ENCODE measurements at regions not wholly inside any gene's neighbourhood (a gene's known extent, or its start where the extent isn't known, plus 50 kb on each side); places are given as distances from the start of the nearest gene placed in this dataset.

DNA sequence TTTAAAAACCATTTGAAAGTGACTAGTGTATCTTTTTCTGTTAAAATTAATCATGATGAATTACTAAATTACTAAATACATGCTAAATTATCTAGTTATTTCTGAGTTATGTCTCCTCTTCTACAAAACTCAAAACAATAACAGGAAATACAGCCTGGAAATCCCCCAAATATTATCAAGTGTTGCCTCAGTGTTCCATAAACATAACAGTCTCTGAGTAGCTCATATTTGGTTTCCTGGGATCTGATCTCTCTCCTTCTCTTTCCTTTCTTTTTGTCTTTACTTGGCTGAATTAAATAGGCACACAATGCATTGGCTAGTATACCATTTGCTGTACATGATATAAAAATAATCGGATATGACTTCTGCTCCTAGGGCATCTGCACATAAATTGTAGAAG, 277.6 kb upstream of the IGFBP3 start:
- H3K27me3 ChIP-seq (replicated peaks in 1 of 4; ENCODE audit: control extremely low read depth in 1 of 4, control insufficient read depth in 3 of 4, insufficient read depth in 4 of 4, low read length in 3 of 4), result no peaks in the 10 kb centered on the region
- no CpG with 5 or more reads among the region's 1 CpG for WGBS (ENCODE audit: insufficient coverage)
- TF ChIP-seq EZH2 (IDR thresholded peaks at IDR 0.05; ENCODE audit: borderline replicate concordance, insufficient read depth, low read depth, low read length, poor library complexity, severe bottlenecking), result no peak
- TF ChIP-seq, protein P1, sequence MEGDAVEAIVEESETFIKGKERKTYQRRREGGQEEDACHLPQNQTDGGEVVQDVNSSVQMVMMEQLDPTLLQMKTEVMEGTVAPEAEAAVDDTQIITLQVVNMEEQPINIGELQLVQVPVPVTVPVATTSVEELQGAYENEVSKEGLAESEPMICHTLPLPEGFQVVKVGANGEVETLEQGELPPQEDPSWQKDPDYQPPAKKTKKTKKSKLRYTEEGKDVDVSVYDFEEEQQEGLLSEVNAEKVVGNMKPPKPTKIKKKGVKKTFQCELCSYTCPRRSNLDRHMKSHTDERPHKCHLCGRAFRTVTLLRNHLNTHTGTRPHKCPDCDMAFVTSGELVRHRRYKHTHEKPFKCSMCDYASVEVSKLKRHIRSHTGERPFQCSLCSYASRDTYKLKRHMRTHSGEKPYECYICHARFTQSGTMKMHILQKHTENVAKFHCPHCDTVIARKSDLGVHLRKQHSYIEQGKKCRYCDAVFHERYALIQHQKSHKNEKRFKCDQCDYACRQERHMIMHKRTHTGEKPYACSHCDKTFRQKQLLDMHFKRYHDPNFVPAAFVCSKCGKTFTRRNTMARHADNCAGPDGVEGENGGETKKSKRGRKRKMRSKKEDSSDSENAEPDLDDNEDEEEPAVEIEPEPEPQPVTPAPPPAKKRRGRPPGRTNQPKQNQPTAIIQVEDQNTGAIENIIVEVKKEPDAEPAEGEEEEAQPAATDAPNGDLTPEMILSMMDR (IDR thresholded peaks at IDR 0.05), result no peak
- peaks cover 2% of the 10 kb centered on the region for H3K27me3 Mint-ChIP-seq
- no peaks in the 10 kb centered on the region for H3K4me1 Mint-ChIP-seq
- H3K36me3 ChIP-seq (replicated peaks in 1 of 2; ENCODE audit: control extremely low read depth in 1 of 2, control insufficient read depth in 1 of 2, extremely low read depth in 1 of 2, insufficient read depth in 2 of 2, low read length in 1 of 2), result no peaks in the 10 kb centered on the region
- no peak overlapping the region for H3K4me2 ChIP-seq (replicated peaks; ENCODE audit: low read depth, low read length, poor library complexity, severe bottlenecking)
- H3K9ac ChIP-seq (ENCODE audit: low read length), result no peak overlapping the region
- intact Hi-C loops (cut with micrococcal nuclease), result no loop called here
- ATAC-seq (ENCODE audit: low read depth), result no peak
- H3K4me3 Mint-ChIP-seq, result no peak overlapping the region
- no peak overlapping the region for H3K4me3 ChIP-seq (ENCODE audit: control extremely low read depth in 1 of 5, extremely low read depth in 1 of 5, insufficient read depth in 1 of 5, low read depth in 2 of 5, low read length in 4 of 5)
- H3K9me3 ChIP-seq (ENCODE audit: control extremely low read depth in 1 of 3, control insufficient read depth in 2 of 3, insufficient read depth in 1 of 3, low read length in 2 of 3), result no peaks in the 10 kb centered on the region
- ChIA-PET CTCF (interaction anchor here (1.2 kb wide), 1 partner anchor 10 kb away, joined by 3 read pairs; no protein-coding TSS in a partner anchor), POLR2A (no interaction called here)
- no peaks in the 10 kb centered on the region for H4K20me1 ChIP-seq (ENCODE audit: control insufficient read depth, insufficient read depth, low read length, poor library complexity, severe bottlenecking)
- H3K27ac ChIP-seq (ENCODE audit: low read length in 2 of 2), result no peak overlapping the region
- no peaks in the 10 kb centered on the region for H3K79me2 ChIP-seq (ENCODE audit: control insufficient read depth, insufficient read depth, low read length)
- H3K9me3 Mint-ChIP-seq (ENCODE audit: insufficient read depth), result no peaks in the 10 kb centered on the region
- no peak for DNase-seq
- H2AFZ ChIP-seq (ENCODE audit: insufficient read depth, low read depth, low read length, poor library complexity, severe bottlenecking), result no peak overlapping the region
- no peaks in the 10 kb centered on the region for H3K4me1 ChIP-seq (ENCODE audit: control insufficient read depth in 2 of 2, insufficient read depth in 2 of 2, low read length in 2 of 2)
- H3K27ac Mint-ChIP-seq, result no peak overlapping the region

DNA sequence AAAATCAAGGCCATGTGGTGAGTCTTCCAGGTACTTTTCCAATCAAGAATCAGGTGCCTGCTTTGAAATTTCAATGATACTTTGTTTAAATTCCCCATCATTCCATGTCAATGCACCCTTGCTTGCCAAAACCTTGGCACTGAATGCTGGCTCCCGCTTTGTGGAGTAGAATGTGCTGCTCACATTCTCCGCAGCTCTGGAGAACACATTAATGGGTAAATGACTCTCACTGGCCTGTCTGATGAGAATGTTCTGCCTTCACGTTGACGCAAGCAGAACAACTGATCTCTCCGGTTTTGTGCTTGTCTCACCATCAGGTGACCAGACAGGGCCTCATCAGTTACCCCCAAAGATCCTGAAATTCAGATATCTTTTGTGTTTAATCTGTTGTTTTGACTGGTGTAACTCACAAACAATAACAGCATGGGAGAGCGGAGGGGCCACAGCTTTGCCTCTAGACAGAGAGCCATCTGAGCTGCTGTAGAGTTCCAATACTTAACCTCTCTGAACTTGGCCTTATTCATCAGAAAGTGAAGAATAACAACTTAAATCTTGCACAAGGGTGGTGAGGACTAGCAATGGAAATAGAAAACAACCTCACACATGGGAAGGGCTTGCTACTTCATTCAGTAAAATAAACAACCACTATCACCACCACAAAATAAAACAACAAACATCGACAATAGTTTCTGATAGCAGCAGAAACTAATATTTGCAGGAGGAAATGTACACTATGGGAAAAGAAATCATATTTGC, 276.9 kb upstream of the IGFBP3 start:
- ChIA-PET CTCF (no interaction called here), POLR2A (no interaction called here)
- Histone ChIP-seq H3K27me3 (replicated peaks in 1 of 4; ENCODE audit: control extremely low read depth in 1 of 4, control insufficient read depth in 3 of 4, insufficient read depth in 4 of 4, low read length in 3 of 4) (no peaks in the 10 kb centered on the region), H3K36me3 (replicated peaks in 1 of 2; ENCODE audit: control extremely low read depth in 1 of 2, control insufficient read depth in 1 of 2, extremely low read depth in 1 of 2, insufficient read depth in 2 of 2, low read length in 1 of 2) (no peaks in the 10 kb centered on the region), H3K4me1 (ENCODE audit: control insufficient read depth in 2 of 2, insufficient read depth in 2 of 2, low read length in 2 of 2) (no peaks in the 10 kb centered on the region), H3K9me3 (ENCODE audit: control extremely low read depth in 1 of 3, control insufficient read depth in 2 of 3, insufficient read depth in 1 of 3, low read length in 2 of 3) (no peaks in the 10 kb centered on the region), H3K4me3 (ENCODE audit: control extremely low read depth in 1 of 5, extremely low read depth in 1 of 5, insufficient read depth in 1 of 5, low read depth in 2 of 5, low read length in 4 of 5) (no peak overlapping the region), H3K27ac (ENCODE audit: low read length in 2 of 2) (no peak overlapping the region), H3K79me2 (ENCODE audit: control insufficient read depth, insufficient read depth, low read length) (no peaks in the 10 kb centered on the region), H4K20me1 (ENCODE audit: control insufficient read depth, insufficient read depth, low read length, poor library complexity, severe bottlenecking) (no peaks in the 10 kb centered on the region), H3K9ac (ENCODE audit: low read length) (no peak overlapping the region), H3K4me2 (replicated peaks; ENCODE audit: low read depth, low read length, poor library complexity, severe bottlenecking) (no peak overlapping the region), H2AFZ (ENCODE audit: insufficient read depth, low read depth, low read length, poor library complexity, severe bottlenecking) (no peak overlapping the region)
- WGBS (ENCODE audit: insufficient coverage), result 87% methylated on average over 2 of the region's 7 CpGs
- no peak overlapping the region for H3K27ac Mint-ChIP-seq
- intact Hi-C loops (cut with micrococcal nuclease), result no loop called here
- H3K27me3 Mint-ChIP-seq, result no peaks in the 10 kb centered on the region
- H3K4me3 Mint-ChIP-seq, result no peak overlapping the region
- no peaks in the 10 kb centered on the region for H3K9me3 Mint-ChIP-seq (ENCODE audit: insufficient read depth)
- ATAC-seq (ENCODE audit: low read depth) (no peak), DNase-seq (no peak)
- no peak for TF ChIP-seq EZH2 (IDR thresholded peaks at IDR 0.05; ENCODE audit: borderline replicate concordance, insufficient read depth, low read depth, low read length, poor library complexity, severe bottlenecking)
- TF ChIP-seq, protein P1 (IDR thresholded peaks at IDR 0.05), result no peak
- no peaks in the 10 kb centered on the region for H3K4me1 Mint-ChIP-seq
